Kidney (tissue), 13 donors: ENCODE measurements at regions not wholly inside any gene's neighbourhood (a gene's known extent, or its start where the extent isn't known, plus 50 kb on each side); places are given as distances from the start of the nearest gene placed in this dataset.

ENCODE experiments used
- DNase-seq, 5 donors: peaks; one replicate each; pipeline ENCODE4 v3.0.0-alpha.2; 2013 to 2020
- FAIRE-seq: peaks from 2 replicates; lab custom pipeline; 2012; peaks lifted over from hg19 to GRCh38; lab: Jason Lieb, UNC
- H3K27ac ChIP-seq, 2 donors: one replicate each; pipeline ENCODE4 v1.7.0; 2013; ENCODE audit warnings: low read depth in 2 of 2, low read length in 2 of 2, inconsistent platforms in 1 of 2
- H3K27me3 ChIP-seq: one replicate; pipeline ENCODE4 v1.7.1; 2013; ENCODE audit warnings: low read length, inconsistent platforms; ENCODE audit not compliant: control insufficient read depth, insufficient read depth
- H3K36me3 ChIP-seq, 3 donors: one replicate each; pipeline versions ENCODE4 v1.7.0 to v1.7.1; 2013; ENCODE audit warnings: low read length in 3 of 3, control low read depth in 1 of 3, inconsistent platforms in 1 of 3; ENCODE audit not compliant: insufficient read depth in 3 of 3, control insufficient read depth in 2 of 3
- H3K4me1 ChIP-seq, 3 donors: one replicate each; pipeline versions ENCODE4 v1.7.0 to v1.7.1; 2013; ENCODE audit warnings: low read length in 3 of 3, inconsistent platforms in 1 of 3, low read depth in 1 of 3; ENCODE audit not compliant: control insufficient read depth in 2 of 3, insufficient read depth in 2 of 3
- H3K4me3 ChIP-seq, 3 donors: one replicate each; pipeline versions ENCODE4 v1.7.0 to v1.8.1; 2013; ENCODE audit warnings: low read length in 3 of 3, control low read depth in 1 of 3, inconsistent platforms in 1 of 3
- H3K9ac ChIP-seq, 3 donors: one replicate each; pipeline versions ENCODE4 v1.7.0 to v1.7.1; 2013; ENCODE audit warnings: low read length in 3 of 3, control low read depth in 1 of 3, inconsistent platforms in 1 of 3
- H3K9me3 ChIP-seq, 3 donors: one replicate each; pipeline versions ENCODE4 v1.7.0 to v1.7.1; 2013; ENCODE audit warnings: low read length in 3 of 3, control low read depth in 1 of 3, inconsistent platforms in 1 of 3; ENCODE audit not compliant: control insufficient read depth in 2 of 3, insufficient read depth in 1 of 3
- intact Hi-C: fragments of 100-400 bp; cut with DNase I; formaldehyde crosslinking; loops from one replicate; pipeline ENCODE4 v1.11.1; 2022
- TF ChIP-seq, protein P1 (sequence below): IDR thresholded peaks from 3 replicates; pipeline ENCODE4 v1.5.1; 2012; ENCODE audit warnings: mild to moderate bottlenecking, moderate library complexity, borderline replicate concordance; ENCODE audit not compliant: insufficient read depth; ENCODE audit errors: extremely low read depth
- donor health status: control.
- donor health status: control.
- donor health status: control.
- donor health status: control.
- donor health status: control.
- donor health status: DM: yes; HTN: yes; CAD: no.
- donor health status: Normal renal cell carcinoma (clear cell type).

DNA sequence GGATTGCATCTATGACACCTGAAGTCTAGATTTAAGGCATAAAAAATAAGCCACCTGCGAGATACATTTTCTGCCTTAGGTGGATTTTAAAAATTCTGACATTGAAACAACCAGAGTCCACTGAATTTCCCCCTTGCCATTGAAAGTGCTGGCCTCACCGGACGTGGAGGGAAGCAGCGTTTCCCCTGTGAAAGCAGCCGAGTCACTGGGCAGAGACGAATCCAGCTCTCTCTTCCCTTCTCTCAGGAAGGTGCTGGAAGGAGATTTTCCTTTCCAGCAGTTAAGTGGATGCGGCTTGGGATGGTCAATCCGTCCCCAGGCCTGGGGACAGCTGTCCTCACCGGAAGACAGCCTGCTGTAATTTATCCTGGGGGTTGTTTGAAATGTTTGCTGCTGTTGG lies 270.9 kb upstream of the FOXF1 start:
- TF ChIP-seq, protein P1, sequence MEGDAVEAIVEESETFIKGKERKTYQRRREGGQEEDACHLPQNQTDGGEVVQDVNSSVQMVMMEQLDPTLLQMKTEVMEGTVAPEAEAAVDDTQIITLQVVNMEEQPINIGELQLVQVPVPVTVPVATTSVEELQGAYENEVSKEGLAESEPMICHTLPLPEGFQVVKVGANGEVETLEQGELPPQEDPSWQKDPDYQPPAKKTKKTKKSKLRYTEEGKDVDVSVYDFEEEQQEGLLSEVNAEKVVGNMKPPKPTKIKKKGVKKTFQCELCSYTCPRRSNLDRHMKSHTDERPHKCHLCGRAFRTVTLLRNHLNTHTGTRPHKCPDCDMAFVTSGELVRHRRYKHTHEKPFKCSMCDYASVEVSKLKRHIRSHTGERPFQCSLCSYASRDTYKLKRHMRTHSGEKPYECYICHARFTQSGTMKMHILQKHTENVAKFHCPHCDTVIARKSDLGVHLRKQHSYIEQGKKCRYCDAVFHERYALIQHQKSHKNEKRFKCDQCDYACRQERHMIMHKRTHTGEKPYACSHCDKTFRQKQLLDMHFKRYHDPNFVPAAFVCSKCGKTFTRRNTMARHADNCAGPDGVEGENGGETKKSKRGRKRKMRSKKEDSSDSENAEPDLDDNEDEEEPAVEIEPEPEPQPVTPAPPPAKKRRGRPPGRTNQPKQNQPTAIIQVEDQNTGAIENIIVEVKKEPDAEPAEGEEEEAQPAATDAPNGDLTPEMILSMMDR: no peak
- Histone ChIP-seq H3K36me3 (no peaks in the 10 kb centered on the region), H3K4me3 (no peak overlapping the region), H3K9ac (no peak overlapping the region), H3K27me3 (peaks cover 18% of the 10 kb centered on the region), H3K27ac (no peak overlapping the region), H3K4me1 (peaks cover 0 to 3% (median 0%) of the 10 kb centered on the region in 3 donors), H3K9me3 (no peaks in the 10 kb centered on the region)
- intact Hi-C loops: no loop called here
- DNase-seq (peak in 1 of 5 donors; percentile 29), FAIRE-seq (no peak)

DNA sequence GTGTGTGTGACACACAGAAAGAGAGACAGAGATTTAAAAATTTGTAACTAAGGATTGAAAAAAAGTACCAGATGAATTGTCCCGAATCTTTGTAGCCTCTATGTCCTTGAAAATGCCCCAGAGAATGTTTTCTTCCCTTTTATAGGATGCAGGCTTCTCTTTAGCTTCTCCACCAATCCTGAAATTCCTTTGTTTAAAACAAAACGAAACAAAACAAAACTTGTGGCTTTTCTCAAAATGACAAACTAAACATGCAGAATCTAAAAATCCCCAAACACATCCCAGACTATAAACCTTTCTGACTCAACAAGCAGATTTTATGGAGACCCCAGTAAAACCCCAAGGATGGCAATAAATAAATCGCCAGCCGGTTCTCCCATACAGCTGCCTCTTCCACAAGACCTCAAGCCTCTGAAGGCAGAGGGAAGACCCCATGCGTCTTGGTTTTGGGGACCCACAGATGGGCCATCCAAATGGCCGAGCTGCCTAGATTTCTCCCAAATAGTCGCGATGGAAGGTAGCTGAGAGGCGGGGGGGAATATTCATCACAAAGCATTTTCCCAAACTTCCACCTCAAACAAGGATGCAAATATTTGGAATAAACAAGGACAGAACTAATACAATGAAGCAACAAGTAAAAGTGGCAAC lies 269.5 kb upstream of the FOXF1 start:
- DNase-seq (peak in 2 of 5 donors; percentile 58 to 71), FAIRE-seq (no peak)
- H3K27me3 ChIP-seq: peaks cover 18% of the 10 kb centered on the region
- H3K9ac ChIP-seq: no peak overlapping the region
- no peaks in the 10 kb centered on the region for H3K36me3 ChIP-seq
- TF ChIP-seq, protein P1: no peak
- intact Hi-C loops: no loop called here
- H3K4me1 ChIP-seq: peaks cover 0 to 3% (median 0%) of the 10 kb centered on the region in 3 donors
- peaks cover 0 to 5% (median 0%) of the 10 kb centered on the region in 3 donors for H3K9me3 ChIP-seq
- peak overlapping the region in 1 of 2 donors; percentile 28 for H3K27ac ChIP-seq
- H3K4me3 ChIP-seq: no peak overlapping the region

DNA sequence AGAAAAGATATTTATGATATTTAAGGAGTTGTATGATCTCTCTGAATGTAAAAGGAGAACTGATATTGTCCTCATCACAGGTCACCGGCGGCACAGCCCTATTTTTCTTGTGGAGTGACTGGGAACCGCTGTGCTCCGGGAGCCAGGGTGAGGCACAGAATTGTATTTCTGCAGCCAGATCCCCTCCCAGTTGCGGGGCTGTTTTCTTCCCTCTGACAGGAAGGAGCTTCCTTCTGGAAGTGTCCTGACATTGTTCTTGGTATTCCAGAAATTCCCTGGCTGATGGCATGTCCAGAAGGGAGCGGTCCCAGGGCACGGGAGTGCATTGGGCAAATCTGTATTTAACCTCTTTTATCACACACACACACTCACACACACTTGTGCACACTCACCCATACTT lies 268.6 kb upstream of the FOXF1 start:
- DNase-seq (peak in 1 of 5 donors; percentile 53), FAIRE-seq (no peak)
- no peak overlapping the region for H3K9ac ChIP-seq
- intact Hi-C loops: no loop called here
- no peaks in the 10 kb centered on the region for H3K36me3 ChIP-seq
- peaks cover 0 to 5% (median 0%) of the 10 kb centered on the region in 3 donors for H3K9me3 ChIP-seq
- peak overlapping the region in 1 of 2 donors; percentile 69 for H3K27ac ChIP-seq
- TF ChIP-seq, protein P1: no peak
- H3K4me3 ChIP-seq: no peak overlapping the region
- H3K27me3 ChIP-seq: peaks cover 18% of the 10 kb centered on the region
- H3K4me1 ChIP-seq: peaks cover 0 to 3% (median 0%) of the 10 kb centered on the region in 3 donors
